ES-I3 (cell line): ENCODE measurements at regions not wholly inside any gene's neighbourhood (a gene's known extent, or its start where the extent isn't known, plus 50 kb on each side); places are given as distances from the start of the nearest gene placed in this dataset.
"Not testable (repeated sequence)": the region's sequence is repeated elsewhere in the genome, so short reads cannot be mapped to it uniquely, and the experiment has no call there.

Source experiments
- H3K36me3 ChIP-seq: 2 replicates; pipeline ENCODE4 v1.6.1; 2013; ENCODE audit warnings: mild to moderate bottlenecking, low read length, control low read depth, moderate library complexity; ENCODE audit not compliant: insufficient read depth
- H3K4me1 ChIP-seq: 2 replicates; pipeline ENCODE4 v1.6.1; 2013; ENCODE audit warnings: mild to moderate bottlenecking, control low read depth, low read length; ENCODE audit not compliant: insufficient read depth
- H3K9ac ChIP-seq: 2 replicates; pipeline ENCODE4 v1.6.1; 2013; ENCODE audit warnings: low read depth, mild to moderate bottlenecking, low read length, moderate library complexity
- H3K9me3 ChIP-seq: 2 replicates; pipeline ENCODE4 v1.6.1; 2013; ENCODE audit warnings: mild to moderate bottlenecking, low read length, moderate library complexity; ENCODE audit not compliant: control insufficient read depth, insufficient read depth

DNA sequence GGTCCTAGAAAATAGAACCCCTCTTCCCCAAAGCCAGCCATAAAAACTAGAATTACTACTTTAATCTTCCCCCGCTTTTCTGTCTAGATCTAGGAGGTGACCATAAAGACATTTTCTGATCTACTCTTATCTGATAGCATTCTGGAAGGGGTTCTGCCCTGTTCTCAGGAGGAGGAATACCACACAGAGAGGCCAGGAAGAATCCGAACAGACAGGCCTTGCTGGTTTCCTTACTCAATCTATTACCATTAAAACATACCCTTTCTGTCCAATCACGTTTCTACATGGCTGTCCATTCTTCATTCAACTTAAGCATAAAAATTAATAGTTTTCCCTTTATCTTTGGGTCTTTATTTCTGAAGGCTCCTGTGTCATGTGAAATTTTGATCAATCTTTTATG, 198.7 kb downstream of the GPAT3 start:
- H3K9ac ChIP-seq = no peak overlapping the region

DNA sequence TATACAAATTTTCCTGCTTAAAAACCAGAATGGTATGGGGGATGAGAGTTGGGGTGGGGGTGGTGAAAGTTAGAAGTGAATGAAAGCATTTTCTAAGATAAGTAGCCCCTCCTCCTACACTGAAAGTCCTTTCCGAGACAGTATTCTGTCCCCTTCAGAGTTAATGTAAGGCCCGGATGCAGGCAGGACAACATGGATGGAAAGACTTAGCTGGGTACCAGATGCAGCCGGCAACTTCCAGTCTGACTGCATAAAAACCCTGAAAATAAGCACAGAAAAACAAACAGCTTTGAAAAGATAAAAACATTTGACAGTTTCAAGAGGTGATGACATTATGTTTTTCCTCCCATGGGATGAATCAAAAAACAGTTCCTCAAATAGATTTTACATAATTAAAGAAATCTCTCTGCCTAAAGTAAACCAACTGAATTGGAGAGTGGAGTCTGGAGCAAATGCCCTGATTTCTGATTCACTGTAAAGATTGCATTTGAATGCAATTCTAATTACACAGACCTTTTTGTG, 196.3 kb downstream of the GPAT3 start:
- Histone ChIP-seq H3K4me1 (no peaks in the 10 kb centered on the region), H3K9me3 (no peaks in the 10 kb centered on the region), H3K9ac (no peak overlapping the region), H3K36me3 (no peaks in the 10 kb centered on the region)

More for the DNA sequence above, 198.7 kb downstream of the GPAT3 start:
- H3K36me3 ChIP-seq = no peaks in the 10 kb centered on the region
- H3K4me1 ChIP-seq = no peaks in the 10 kb centered on the region
- no peaks in the 10 kb centered on the region for H3K9me3 ChIP-seq

- Histone ChIP-seq H3K36me3 (no peaks in the 10 kb centered on the region), H3K9me3 (no peaks in the 10 kb centered on the region), H3K4me1 (no peaks in the 10 kb centered on the region), H3K9ac (no peak overlapping the region)
These were observed 195.7 kb downstream of the GPAT3 start for GRCh38 chr4:83731609-83732008.

DNA sequence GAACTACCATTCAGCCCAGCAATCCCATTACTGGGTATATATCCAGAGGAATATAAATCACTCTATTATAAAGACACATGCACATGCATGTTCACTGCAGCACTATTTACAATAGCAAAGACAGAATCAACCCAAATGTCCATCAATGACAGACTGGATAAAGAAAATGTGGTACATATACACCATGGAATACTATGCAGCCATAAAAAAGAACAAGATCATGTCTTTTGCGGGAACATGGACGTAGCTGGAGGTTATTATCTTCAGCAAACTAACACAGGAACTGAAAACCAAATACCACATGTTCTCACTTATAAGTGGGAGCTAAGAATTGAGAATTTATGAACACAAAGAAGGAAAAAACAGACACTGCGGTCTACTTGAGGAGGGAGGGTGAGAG, 195.1 kb downstream of the GPAT3 start:
- H3K9ac ChIP-seq, H3K36me3 ChIP-seq, H3K4me1 ChIP-seq, H3K9me3 ChIP-seq: not testable (repeated sequence)

DNA sequence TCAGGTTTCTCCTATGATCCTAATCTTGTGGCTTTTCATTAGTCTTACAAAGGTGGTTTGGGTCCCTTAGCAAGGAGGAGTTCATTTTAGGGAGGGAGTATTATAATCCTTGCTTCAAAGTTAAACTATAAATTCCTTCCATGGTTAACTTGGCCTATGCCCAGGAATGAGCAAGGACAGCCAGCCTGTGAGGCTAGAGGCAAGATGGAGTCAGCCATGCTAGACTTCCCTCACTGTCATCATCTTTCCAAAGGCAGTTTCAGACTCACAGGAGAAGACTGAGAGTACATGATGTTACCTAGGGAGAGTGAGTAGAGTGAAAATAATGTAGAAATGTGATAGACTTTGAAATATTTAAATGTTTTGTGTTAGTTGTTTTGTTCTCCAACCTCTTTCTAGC, 192.3 kb downstream of the GPAT3 start:
- Histone ChIP-seq H3K9me3 (no peaks in the 10 kb centered on the region), H3K9ac (no peak overlapping the region), H3K4me1 (no peaks in the 10 kb centered on the region; the same call in 1 of the 2 replicates), H3K36me3 (no peaks in the 10 kb centered on the region)

DNA sequence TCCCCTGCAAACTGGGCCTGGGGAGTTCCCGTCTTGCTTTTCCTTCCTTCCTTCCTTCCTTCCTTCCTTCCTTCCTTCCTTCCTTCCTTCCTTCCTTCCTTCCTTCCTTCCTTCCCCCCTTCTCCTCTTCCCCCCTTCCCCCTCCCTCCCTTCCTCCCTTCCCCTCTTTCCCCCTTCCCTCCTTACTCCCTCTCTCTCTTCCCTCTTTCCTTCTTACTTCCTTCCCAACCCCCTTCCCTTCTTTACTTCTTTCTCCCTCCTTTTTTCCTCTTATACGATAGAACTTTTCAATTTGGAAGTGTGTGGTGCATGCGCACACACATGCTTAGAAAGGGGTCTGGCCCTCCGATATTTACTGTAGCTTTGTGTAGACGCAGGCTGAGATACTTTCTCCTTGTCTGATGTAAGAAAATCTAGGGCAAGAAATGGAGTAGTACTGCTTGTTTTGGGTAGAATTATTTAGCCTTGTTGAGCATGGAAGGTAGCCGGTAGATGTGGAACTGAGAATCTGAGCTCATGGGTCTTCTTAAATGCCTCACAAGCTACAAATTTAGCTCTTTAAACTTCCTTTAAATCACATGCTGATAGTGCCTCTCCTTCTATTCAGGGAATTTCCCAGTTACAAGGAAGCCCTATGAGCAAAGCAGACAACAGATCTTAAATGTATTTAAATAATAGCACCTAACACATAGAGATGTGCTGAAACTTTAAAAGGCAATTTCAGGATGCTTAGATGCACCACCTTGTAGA, 189.6 kb downstream of the GPAT3 start:
- no peaks in the 10 kb centered on the region for H3K9me3 ChIP-seq

GRCh38 chr4:83724485-83725335, 188.8 kb downstream of the GPAT3 start:
- Histone ChIP-seq H3K9me3 (no peaks in the 10 kb centered on the region), H3K36me3 (no peaks in the 10 kb centered on the region), H3K4me1 (no peaks in the 10 kb centered on the region; the same call in 1 of the 2 replicates), H3K9ac (no peak overlapping the region)

More for the DNA sequence above, 189.6 kb downstream of the GPAT3 start:
- Histone ChIP-seq H3K4me1 (no peaks in the 10 kb centered on the region; the same call in 1 of the 2 replicates), H3K36me3 (no peaks in the 10 kb centered on the region), H3K9ac (no peak overlapping the region)

DNA sequence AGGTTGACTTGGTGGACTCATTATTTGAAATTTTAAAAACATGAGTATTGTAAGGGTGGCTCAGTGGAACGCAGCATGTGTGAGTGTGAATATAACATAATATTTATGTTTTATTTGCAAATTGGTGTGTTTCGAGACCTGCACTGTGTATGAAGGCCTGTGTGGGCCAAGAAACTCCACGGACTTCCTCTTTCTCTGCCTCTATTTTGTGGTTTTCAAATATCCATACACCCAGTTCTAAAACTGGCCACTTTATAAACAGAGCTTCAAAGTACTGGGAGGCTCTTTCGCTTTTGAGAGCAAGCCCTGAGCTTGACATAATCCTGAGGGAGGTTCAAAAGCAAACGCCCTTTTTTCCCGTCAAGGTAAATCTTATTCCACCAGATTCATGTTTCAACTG, 187.7 kb downstream of the GPAT3 start:
- no peaks in the 10 kb centered on the region for H3K9me3 ChIP-seq
- H3K36me3 ChIP-seq = no peaks in the 10 kb centered on the region
- H3K9ac ChIP-seq = no peak overlapping the region
- no peaks in the 10 kb centered on the region; the same call in 1 of the 2 replicates for H3K4me1 ChIP-seq

DNA sequence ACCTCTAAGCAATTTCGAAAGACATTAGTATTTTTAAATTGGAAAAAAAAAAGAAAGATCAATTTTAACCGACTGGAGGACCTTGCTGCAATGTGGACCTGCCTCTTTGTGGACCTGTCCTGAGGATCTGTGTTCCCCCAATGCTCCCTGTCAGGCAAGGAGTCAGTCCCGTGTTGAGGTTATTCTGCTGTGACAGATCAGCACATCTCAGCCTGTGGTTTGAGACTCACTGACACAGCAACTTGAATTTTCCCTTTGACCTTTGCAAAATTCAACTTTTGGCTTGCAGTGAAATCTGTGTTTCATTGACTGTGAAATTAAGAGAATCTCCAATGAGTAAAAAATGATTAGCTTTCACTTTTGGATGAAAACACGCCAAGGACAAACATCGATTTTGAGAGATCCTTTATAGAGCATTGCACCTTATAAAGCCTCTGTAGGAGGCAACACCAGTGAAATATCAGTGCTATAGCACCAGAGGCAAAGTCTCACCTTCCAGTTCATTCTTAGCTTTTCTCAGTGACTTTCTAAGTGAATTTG, 186.9 kb downstream of the GPAT3 start:
- no peaks in the 10 kb centered on the region for H3K9me3 ChIP-seq
- H3K9ac ChIP-seq = no peak overlapping the region
- H3K36me3 ChIP-seq = no peaks in the 10 kb centered on the region
- H3K4me1 ChIP-seq = no peaks in the 10 kb centered on the region; the same call in 1 of the 2 replicates

GRCh38 chr4:83716874-83717273, 181.0 kb downstream of the GPAT3 start:
- Histone ChIP-seq H3K9me3 (no peaks in the 10 kb centered on the region), H3K4me1 (peaks cover 6% of the 10 kb centered on the region; the same call in 1 of the 2 replicates), H3K9ac (no peak overlapping the region), H3K36me3 (no peaks in the 10 kb centered on the region)

- no peaks in the 10 kb centered on the region for H3K9me3 ChIP-seq
- H3K4me1 ChIP-seq = peaks cover 14% of the 10 kb centered on the region; the same call in 1 of the 2 replicates
- H3K36me3 ChIP-seq = no peaks in the 10 kb centered on the region
- H3K9ac ChIP-seq = no peak overlapping the region
These were observed 177.0 kb downstream of the GPAT3 start for GRCh38 chr4:83712890-83713289.

- Histone ChIP-seq H3K9me3 (no peaks in the 10 kb centered on the region), H3K36me3 (no peaks in the 10 kb centered on the region), H3K9ac (no peak overlapping the region), H3K4me1 (peaks cover 22% of the 10 kb centered on the region)
These were observed 173.7 kb downstream of the GPAT3 start for GRCh38 chr4:83709627-83710026.

- H3K36me3 ChIP-seq = no peaks in the 10 kb centered on the region
- no peak overlapping the region for H3K9ac ChIP-seq
- H3K4me1 ChIP-seq = peaks cover 22% of the 10 kb centered on the region
- no peaks in the 10 kb centered on the region for H3K9me3 ChIP-seq
These were observed 172.7 kb downstream of the GPAT3 start for GRCh38 chr4:83708500-83709175.

DNA sequence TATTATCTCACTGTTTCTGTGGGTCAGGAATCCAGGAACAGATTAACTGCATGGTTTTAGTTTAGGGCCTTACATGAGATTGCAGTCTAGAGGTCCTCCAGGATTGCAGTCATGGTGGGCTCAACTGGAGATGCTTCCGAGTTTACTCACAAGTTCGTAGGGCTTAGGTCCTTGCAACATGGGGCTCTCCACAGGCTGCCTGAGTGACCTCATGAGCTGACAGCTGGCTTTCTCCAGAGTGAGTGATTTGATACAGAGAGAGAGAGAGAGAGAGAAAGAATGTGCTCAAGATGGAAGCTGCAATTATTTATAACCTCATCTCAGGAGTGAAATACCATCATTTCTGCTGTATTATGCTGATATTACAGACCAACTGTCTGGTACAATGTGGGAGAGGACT, 168.9 kb downstream of the GPAT3 start:
- H3K36me3 ChIP-seq = no peaks in the 10 kb centered on the region
- no peaks in the 10 kb centered on the region; the same call in 1 of the 2 replicates for H3K9me3 ChIP-seq
- peaks cover 16% of the 10 kb centered on the region for H3K4me1 ChIP-seq
- H3K9ac ChIP-seq = no peak overlapping the region
